ENCODE measurements at regions not wholly inside any gene's neighbourhood (a gene's known extent, or its start where the extent isn't known, plus 50 kb on each side); places are given as distances from the start of the nearest gene placed in this dataset.

- ATAC-seq (replicated peaks): no peak
- H3K27ac Mint-ChIP-seq: no peak overlapping the region
- peaks cover 12% of the 10 kb centered on the region for H3K27me3 Mint-ChIP-seq
- no peak overlapping the region for H3K4me3 Mint-ChIP-seq
- H3K36me3 Mint-ChIP-seq (ENCODE audit: low read depth): no peaks in the 10 kb centered on the region
- no peaks in the 10 kb centered on the region for H3K9me3 Mint-ChIP-seq
- no peaks in the 10 kb centered on the region for H3K4me1 Mint-ChIP-seq
These were observed 77.6 kb upstream of the SHH start for GRCh38 chr7:155889636-155890511.

- Mint-ChIP-seq H3K27me3 (peaks cover 17% of the 10 kb centered on the region), H3K4me1 (no peaks in the 10 kb centered on the region), H3K4me3 (no peak overlapping the region), H3K36me3 (ENCODE audit: low read depth) (no peaks in the 10 kb centered on the region), H3K27ac (no peak overlapping the region), H3K9me3 (no peaks in the 10 kb centered on the region)
- ATAC-seq (replicated peaks): no peak
These were observed 74.9 kb upstream of the SHH start for GRCh38 chr7:155887174-155887525.

- no peak for ATAC-seq (replicated peaks)
- Mint-ChIP-seq H3K27ac (no peak overlapping the region), H3K4me1 (no peaks in the 10 kb centered on the region), H3K27me3 (peaks cover 17% of the 10 kb centered on the region), H3K4me3 (no peak overlapping the region), H3K36me3 (ENCODE audit: low read depth) (no peaks in the 10 kb centered on the region), H3K9me3 (no peaks in the 10 kb centered on the region)
These were observed 74.3 kb upstream of the SHH start for GRCh38 chr7:155886391-155887173.

- Mint-ChIP-seq H3K27ac (no peak overlapping the region), H3K27me3 (peaks cover 17% of the 10 kb centered on the region), H3K9me3 (no peaks in the 10 kb centered on the region), H3K36me3 (ENCODE audit: low read depth) (no peaks in the 10 kb centered on the region), H3K4me1 (no peaks in the 10 kb centered on the region), H3K4me3 (no peak overlapping the region)
- ATAC-seq (replicated peaks): no peak
These were observed 73.2 kb upstream of the SHH start for GRCh38 chr7:155885167-155886155.

- no peaks in the 10 kb centered on the region for H3K36me3 Mint-ChIP-seq (ENCODE audit: low read depth)
- H3K4me1 Mint-ChIP-seq: no peaks in the 10 kb centered on the region
- no peak overlapping the region for H3K4me3 Mint-ChIP-seq
- H3K27ac Mint-ChIP-seq: no peak overlapping the region
- peaks cover 17% of the 10 kb centered on the region for H3K27me3 Mint-ChIP-seq
- no peak for ATAC-seq (replicated peaks)
- H3K9me3 Mint-ChIP-seq: no peaks in the 10 kb centered on the region
These were observed 72.2 kb upstream of the SHH start for GRCh38 chr7:155884225-155885166.

DNA sequence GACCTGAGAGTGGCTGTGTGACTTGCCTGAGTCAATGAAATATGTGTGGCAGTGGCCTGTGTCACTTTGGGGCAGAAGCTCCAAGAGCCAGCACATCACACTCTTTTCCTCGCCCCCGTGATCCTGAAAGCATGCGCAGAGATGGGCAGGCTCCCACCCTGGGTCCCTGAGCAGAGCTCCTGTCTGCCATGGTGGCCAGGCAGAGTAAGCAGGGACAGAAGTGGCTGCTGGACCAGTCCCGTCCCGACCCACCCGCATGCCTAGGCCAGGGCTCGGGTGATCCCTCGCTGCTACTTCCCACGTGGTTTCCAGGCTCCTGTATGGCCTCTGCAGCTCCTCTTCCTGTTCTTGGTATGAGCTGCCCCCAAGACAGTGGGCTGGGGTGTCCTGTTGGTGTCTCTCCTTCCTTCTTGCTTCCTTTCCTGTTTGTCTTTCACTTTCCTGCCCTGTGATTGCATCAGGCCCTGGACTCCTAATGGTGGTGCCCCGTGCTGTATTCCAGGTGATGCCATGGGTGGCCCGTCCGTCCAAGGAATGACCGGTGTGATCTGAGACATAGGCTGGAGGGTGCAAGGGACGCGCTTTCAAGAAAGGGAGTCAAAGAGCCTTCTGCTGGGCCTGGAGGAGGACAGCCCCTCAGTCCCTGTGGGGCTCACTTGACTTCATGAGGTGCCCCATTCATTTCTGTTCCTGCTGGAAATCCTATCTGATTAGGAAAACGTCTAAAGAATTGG is 71.4 kb upstream of the SHH start:
- no peak for ATAC-seq (replicated peaks)
- Mint-ChIP-seq H3K9me3 (no peaks in the 10 kb centered on the region), H3K27me3 (peaks cover 16% of the 10 kb centered on the region), H3K4me3 (no peak overlapping the region), H3K36me3 (ENCODE audit: low read depth) (no peaks in the 10 kb centered on the region), H3K27ac (no peak overlapping the region), H3K4me1 (no peaks in the 10 kb centered on the region)

GRCh38 chr7:155882596-155882995 is 70.3 kb upstream of the SHH start:
- Mint-ChIP-seq H3K4me3 (no peak overlapping the region), H3K27ac (no peak overlapping the region), H3K9me3 (no peaks in the 10 kb centered on the region), H3K4me1 (no peaks in the 10 kb centered on the region), H3K27me3 (peaks cover 12% of the 10 kb centered on the region), H3K36me3 (ENCODE audit: low read depth) (no peaks in the 10 kb centered on the region)
- ATAC-seq (replicated peaks): no peak

DNA sequence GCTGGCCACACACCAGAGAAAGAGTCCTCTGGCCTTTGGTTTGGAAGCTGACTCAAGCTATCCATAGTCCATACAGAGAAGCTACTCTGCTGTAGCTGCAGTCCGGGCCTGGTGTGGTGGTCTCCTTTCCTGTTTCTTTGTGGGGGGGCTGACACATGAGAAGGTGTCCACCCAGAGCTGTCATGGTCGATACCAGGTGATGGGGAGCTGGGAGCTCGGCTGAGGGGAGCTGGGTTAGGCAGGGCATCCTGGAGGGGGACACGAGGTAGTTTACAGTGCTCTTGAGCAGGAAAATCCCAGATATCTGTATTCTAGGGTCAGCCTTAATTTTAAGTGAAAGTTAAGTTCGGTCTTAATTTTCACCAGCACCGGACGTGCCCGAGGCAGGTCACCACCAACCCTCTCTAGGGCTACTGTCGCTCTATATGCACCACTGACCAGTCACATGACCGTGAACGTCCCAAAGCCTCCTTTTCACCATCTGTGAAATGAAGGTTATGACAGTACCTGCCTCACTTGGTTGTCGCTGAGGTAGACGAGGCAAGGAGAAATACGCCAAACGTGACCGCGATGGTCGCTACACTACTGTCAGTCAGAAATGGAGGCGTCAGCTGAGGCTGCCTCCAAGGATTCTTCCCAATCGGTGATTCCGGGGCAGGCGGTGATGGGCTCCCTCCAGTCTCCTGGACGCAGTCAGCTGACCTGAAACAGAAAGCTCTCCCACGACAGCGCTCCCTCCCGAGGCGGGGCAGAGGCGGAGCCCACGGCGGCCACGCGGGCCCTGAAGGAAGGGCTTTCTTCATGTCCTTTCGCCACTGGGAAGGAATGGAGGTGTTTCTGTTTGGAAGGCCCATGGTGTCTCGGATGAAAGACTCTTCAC is 69.4 kb upstream of the SHH start:
- Mint-ChIP-seq H3K27ac (no peak overlapping the region), H3K27me3 (peaks cover 12% of the 10 kb centered on the region), H3K36me3 (ENCODE audit: low read depth) (no peaks in the 10 kb centered on the region), H3K4me1 (no peaks in the 10 kb centered on the region), H3K4me3 (no peak overlapping the region), H3K9me3 (no peaks in the 10 kb centered on the region)
- ATAC-seq (replicated peaks): no peak

- Mint-ChIP-seq H3K27ac (no peak overlapping the region), H3K36me3 (ENCODE audit: low read depth) (no peaks in the 10 kb centered on the region), H3K4me3 (no peak overlapping the region), H3K9me3 (no peaks in the 10 kb centered on the region), H3K27me3 (peaks cover 8% of the 10 kb centered on the region), H3K4me1 (no peaks in the 10 kb centered on the region)
- no peak for ATAC-seq (replicated peaks)
These were observed 68.5 kb upstream of the SHH start for GRCh38 chr7:155880721-155881120.

DNA sequence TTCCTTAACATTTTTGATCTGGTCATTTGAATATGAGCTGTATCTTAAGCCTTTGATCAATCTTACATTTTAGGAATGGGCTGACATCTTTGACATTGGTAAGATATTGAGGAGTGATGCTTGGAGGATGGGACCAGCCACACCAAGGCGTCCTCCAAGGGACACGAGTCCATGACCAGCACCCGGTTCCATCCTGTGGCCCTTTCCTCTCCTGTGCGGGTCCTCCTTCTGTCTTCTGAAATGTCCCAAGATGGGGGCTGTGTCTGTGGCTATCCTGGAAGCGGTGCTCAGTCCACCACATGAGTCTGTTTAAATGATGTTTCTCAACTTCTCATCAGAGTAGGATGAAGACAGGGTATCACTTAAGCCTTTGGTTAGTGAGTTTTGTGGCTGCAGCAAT is 67.3 kb upstream of the SHH start:
- peaks cover 8% of the 10 kb centered on the region for H3K27me3 Mint-ChIP-seq
- H3K4me1 Mint-ChIP-seq: no peaks in the 10 kb centered on the region
- no peak for ATAC-seq (replicated peaks)
- H3K36me3 Mint-ChIP-seq (ENCODE audit: low read depth): no peaks in the 10 kb centered on the region
- H3K9me3 Mint-ChIP-seq: no peaks in the 10 kb centered on the region
- no peak overlapping the region for H3K27ac Mint-ChIP-seq
- no peak overlapping the region for H3K4me3 Mint-ChIP-seq

GRCh38 chr7:155878674-155879073 is 66.4 kb upstream of the SHH start:
- ATAC-seq (replicated peaks): no peak
- no peaks in the 10 kb centered on the region for H3K9me3 Mint-ChIP-seq
- no peak overlapping the region for H3K27ac Mint-ChIP-seq
- no peak overlapping the region for H3K4me3 Mint-ChIP-seq
- peaks cover 9% of the 10 kb centered on the region for H3K27me3 Mint-ChIP-seq
- no peaks in the 10 kb centered on the region for H3K36me3 Mint-ChIP-seq (ENCODE audit: low read depth)
- H3K4me1 Mint-ChIP-seq: no peaks in the 10 kb centered on the region

GRCh38 chr7:155878250-155878649 is 66.0 kb upstream of the SHH start:
- no peak for ATAC-seq (replicated peaks)
- Mint-ChIP-seq H3K4me3 (no peak overlapping the region), H3K4me1 (no peaks in the 10 kb centered on the region), H3K27me3 (peaks cover 12% of the 10 kb centered on the region), H3K9me3 (no peaks in the 10 kb centered on the region), H3K36me3 (ENCODE audit: low read depth) (no peaks in the 10 kb centered on the region), H3K27ac (no peak overlapping the region)

All from activated T-helper 17 cell treated with anti-CD3 and anti-CD28 coated beads, Interleukin-2, amount 50 U/mL, for 72 hours (primary cell).